ENCODE measurements at regions not wholly inside any gene's neighbourhood (a gene's known extent, or its start where the extent isn't known, plus 50 kb on each side); places are given as distances from the start of the nearest gene placed in this dataset.

- intact Hi-C loops (cut with micrococcal nuclease; ENCODE audit: unreplicated experiment) (no loop called here), in situ Hi-C loops (cut with MboI) (no loop called here)
- Histone ChIP-seq H3K79me2 (ENCODE audit: control insufficient read depth, insufficient read depth, low read length) (no peaks in the 10 kb centered on the region), H3K36me3 (ENCODE audit: control insufficient read depth in 2 of 2, insufficient read depth in 2 of 2, low read length in 1 of 2) (no peaks in the 10 kb centered on the region), H3K4me2 (ENCODE audit: control insufficient read depth, insufficient read depth) (no peak overlapping the region), H3K9me3 (replicated peaks; ENCODE audit: control insufficient read depth, insufficient read depth, low read length) (no peaks in the 10 kb centered on the region), H3K27ac (ENCODE audit: control insufficient read depth, insufficient read depth) (no peak overlapping the region), H3K4me1 (ENCODE audit: control insufficient read depth, insufficient read depth, low read length) (no peaks in the 10 kb centered on the region), H3K27me3 (replicated peaks in 1 of 2; ENCODE audit: control insufficient read depth in 2 of 2, insufficient read depth in 2 of 2, low read length in 1 of 2) (no peaks in the 10 kb centered on the region), H3K9ac (ENCODE audit: control insufficient read depth, insufficient read depth, low read length) (no peak overlapping the region), H2AFZ (ENCODE audit: control insufficient read depth, low read depth, low read length) (no peak overlapping the region), H3K4me3 (no peak overlapping the region), H4K20me1 (ENCODE audit: control insufficient read depth, insufficient read depth) (no peaks in the 10 kb centered on the region)
- ChIA-PET CTCF (interaction anchor here (1.2 kb wide), 1 partner anchor 8 kb away, joined by 3 read pairs; no protein-coding TSS in a partner anchor), POLR2A (no interaction called here), RAD21 (ENCODE audit: unreplicated experiment) (no interaction called here), SMC1A (ENCODE audit: uncharacterized antibody, unreplicated experiment) (no interaction called here)
- FAIRE-seq (no peak), ATAC-seq (no peak), DNase-seq (ENCODE audit: low read depth, low spot score) (no peak)
- BruUV-seq (replicated peaks): no TSS peak
- WGBS (ENCODE audit: insufficient coverage, insufficient replicate concordance, low lambda C conversion rate, missing lambda C conversion rate): 16% methylated on average over 5 of the region's 5 CpGs
- no peak for TF ChIP-seq REST (IDR thresholded peaks at IDR 0.05; ENCODE audit: low read depth, low read length)
- TF ChIP-seq NR2C2 (IDR thresholded peaks at IDR 0.05; ENCODE audit: borderline replicate concordance, control insufficient read depth, insufficient read length, low read depth): no peak
- no peak for TF ChIP-seq ESRRA (IDR thresholded peaks at IDR 0.05; ENCODE audit: low read length)
- TF ChIP-seq KAT2A (conservative IDR thresholded peaks at IDR 0.05; ENCODE audit: control insufficient read depth, low read depth, low read length): no peak
- no peak for TF ChIP-seq NR2C1 (IDR thresholded peaks at IDR 0.05)
- no peak for TF ChIP-seq RELA (IDR thresholded peaks at IDR 0.05; ENCODE audit: borderline replicate concordance, partially characterized antibody)
- no peak for TF ChIP-seq MYB (IDR thresholded peaks at IDR 0.05; ENCODE audit: borderline replicate concordance, low read depth, low read length)
- no peak for TF ChIP-seq SMARCA5 (IDR thresholded peaks at IDR 0.05)
- TF ChIP-seq YBX1 (IDR thresholded peaks at IDR 0.05): no peak
- no peak for TF ChIP-seq E4F1 (IDR thresholded peaks at IDR 0.05; ENCODE audit: borderline replicate concordance, partially characterized antibody)
- no peak for TF ChIP-seq NFIC (IDR thresholded peaks at IDR 0.05; ENCODE audit: low read depth, low read length)
- TF ChIP-seq SMC3 (IDR thresholded peaks at IDR 0.05; ENCODE audit: borderline replicate concordance, low read length): no peak
- TF ChIP-seq EZH2 (IDR thresholded peaks at IDR 0.05; ENCODE audit: borderline replicate concordance, control insufficient read depth, low read depth, low read length): no peak
- no peak for TF ChIP-seq PAX8 (IDR thresholded peaks at IDR 0.05)
- no peak for TF ChIP-seq GATAD2B (conservative IDR thresholded peaks at IDR 0.05; ENCODE audit: low read depth)
- no peak for TF ChIP-seq ZBTB33 (IDR thresholded peaks at IDR 0.05)
- no peak for TF ChIP-seq SREBF1 (IDR thresholded peaks at IDR 0.05; ENCODE audit: low read length)
- no peak for TF ChIP-seq GABPA (IDR thresholded peaks at IDR 0.05; ENCODE audit: low read depth)
Measured at GRCh38 chr6:132043148-132043547, 92.0 kb upstream of the CCN2 start.

Data from GM12878 (cell line).